ENCODE measurements at regions not wholly inside any gene's neighbourhood (a gene's known extent, or its start where the extent isn't known, plus 50 kb on each side); places are given as distances from the start of the nearest gene placed in this dataset.

GRCh38 chr15:36407647-36408046, 171.8 kb upstream of the CDIN1 start:
- no peak for ATAC-seq (replicated peaks)
- Mint-ChIP-seq H3K9me3 (no peaks in the 10 kb centered on the region), H3K4me3 (no peak overlapping the region), H3K27me3 (no peaks in the 10 kb centered on the region), H3K36me3 (ENCODE audit: low read depth) (no peaks in the 10 kb centered on the region), H3K27ac (no peak overlapping the region), H3K4me1 (no peaks in the 10 kb centered on the region)

GRCh38 chr15:36409819-36410218, 169.6 kb upstream of the CDIN1 start:
- Mint-ChIP-seq H3K4me1 (no peaks in the 10 kb centered on the region), H3K4me3 (no peak overlapping the region), H3K27me3 (no peaks in the 10 kb centered on the region), H3K36me3 (ENCODE audit: low read depth) (no peaks in the 10 kb centered on the region), H3K27ac (no peak overlapping the region), H3K9me3 (no peaks in the 10 kb centered on the region)
- no peak for ATAC-seq (replicated peaks)

GRCh38 chr15:36414670-36415069, 164.8 kb upstream of the CDIN1 start:
- no peak for ATAC-seq (replicated peaks)
- Mint-ChIP-seq H3K36me3 (ENCODE audit: low read depth) (no peaks in the 10 kb centered on the region), H3K4me1 (no peaks in the 10 kb centered on the region), H3K27ac (no peak overlapping the region), H3K4me3 (no peak overlapping the region), H3K27me3 (no peaks in the 10 kb centered on the region), H3K9me3 (peaks cover 4% of the 10 kb centered on the region)

GRCh38 chr15:36415643-36416042, 163.8 kb upstream of the CDIN1 start:
- Mint-ChIP-seq H3K4me1 (no peaks in the 10 kb centered on the region), H3K4me3 (no peak overlapping the region), H3K36me3 (ENCODE audit: low read depth) (no peaks in the 10 kb centered on the region), H3K27ac (no peak overlapping the region), H3K9me3 (peaks cover 4% of the 10 kb centered on the region), H3K27me3 (no peaks in the 10 kb centered on the region)
- no peak for ATAC-seq (replicated peaks)

GRCh38 chr15:36422631-36423030, 156.8 kb upstream of the CDIN1 start:
- no peaks in the 10 kb centered on the region for H3K4me1 Mint-ChIP-seq
- H3K27ac Mint-ChIP-seq: no peak overlapping the region
- no peak overlapping the region for H3K4me3 Mint-ChIP-seq
- no peaks in the 10 kb centered on the region for H3K27me3 Mint-ChIP-seq
- H3K36me3 Mint-ChIP-seq (ENCODE audit: low read depth): no peaks in the 10 kb centered on the region
- H3K9me3 Mint-ChIP-seq: peaks cover 4% of the 10 kb centered on the region
- no peak for ATAC-seq (replicated peaks)

GRCh38 chr15:36426691-36427090, 152.7 kb upstream of the CDIN1 start:
- Mint-ChIP-seq H3K27ac (no peak overlapping the region), H3K27me3 (no peaks in the 10 kb centered on the region), H3K4me3 (no peak overlapping the region), H3K4me1 (no peaks in the 10 kb centered on the region), H3K9me3 (no peaks in the 10 kb centered on the region), H3K36me3 (ENCODE audit: low read depth) (no peaks in the 10 kb centered on the region)
- ATAC-seq (replicated peaks): no peak

GRCh38 chr15:36428102-36428845, 151.2 kb upstream of the CDIN1 start:
- H3K27me3 Mint-ChIP-seq: no peaks in the 10 kb centered on the region
- no peaks in the 10 kb centered on the region for H3K4me1 Mint-ChIP-seq
- ATAC-seq (replicated peaks): peak; percentile 37
- no peaks in the 10 kb centered on the region for H3K36me3 Mint-ChIP-seq (ENCODE audit: low read depth)
- H3K4me3 Mint-ChIP-seq: no peak overlapping the region
- H3K27ac Mint-ChIP-seq: no peak overlapping the region
- H3K9me3 Mint-ChIP-seq: no peaks in the 10 kb centered on the region

GRCh38 chr15:36429707-36430106, 149.7 kb upstream of the CDIN1 start:
- no peak for ATAC-seq (replicated peaks)
- H3K4me3 Mint-ChIP-seq: no peak overlapping the region
- no peak overlapping the region for H3K27ac Mint-ChIP-seq
- no peaks in the 10 kb centered on the region for H3K9me3 Mint-ChIP-seq
- H3K36me3 Mint-ChIP-seq (ENCODE audit: low read depth): no peaks in the 10 kb centered on the region
- no peaks in the 10 kb centered on the region for H3K4me1 Mint-ChIP-seq
- H3K27me3 Mint-ChIP-seq: no peaks in the 10 kb centered on the region

GRCh38 chr15:36430280-36430679, 149.1 kb upstream of the CDIN1 start:
- H3K27me3 Mint-ChIP-seq: no peaks in the 10 kb centered on the region
- no peak for ATAC-seq (replicated peaks)
- H3K4me3 Mint-ChIP-seq: no peak overlapping the region
- no peaks in the 10 kb centered on the region for H3K4me1 Mint-ChIP-seq
- H3K9me3 Mint-ChIP-seq: no peaks in the 10 kb centered on the region
- H3K27ac Mint-ChIP-seq: no peak overlapping the region
- no peaks in the 10 kb centered on the region for H3K36me3 Mint-ChIP-seq (ENCODE audit: low read depth)

- H3K36me3 Mint-ChIP-seq (ENCODE audit: low read depth): no peaks in the 10 kb centered on the region
- no peak overlapping the region for H3K4me3 Mint-ChIP-seq
- no peak overlapping the region for H3K27ac Mint-ChIP-seq
- ATAC-seq (replicated peaks): no peak
- H3K27me3 Mint-ChIP-seq: no peaks in the 10 kb centered on the region
- no peaks in the 10 kb centered on the region for H3K9me3 Mint-ChIP-seq
- H3K4me1 Mint-ChIP-seq: no peaks in the 10 kb centered on the region
Measured at GRCh38 chr15:36430726-36431265, 148.6 kb upstream of the CDIN1 start.

GRCh38 chr15:36432161-36432560, 147.3 kb upstream of the CDIN1 start:
- Mint-ChIP-seq H3K9me3 (no peaks in the 10 kb centered on the region), H3K4me3 (no peak overlapping the region), H3K27me3 (no peaks in the 10 kb centered on the region), H3K4me1 (no peaks in the 10 kb centered on the region), H3K36me3 (ENCODE audit: low read depth) (no peaks in the 10 kb centered on the region), H3K27ac (no peak overlapping the region)
- ATAC-seq (replicated peaks): no peak

- Mint-ChIP-seq H3K27ac (no peak overlapping the region), H3K9me3 (no peaks in the 10 kb centered on the region), H3K36me3 (ENCODE audit: low read depth) (no peaks in the 10 kb centered on the region), H3K4me3 (no peak overlapping the region), H3K27me3 (no peaks in the 10 kb centered on the region), H3K4me1 (no peaks in the 10 kb centered on the region)
- ATAC-seq (replicated peaks): no peak
Measured at GRCh38 chr15:36434177-36434576, 145.2 kb upstream of the CDIN1 start.

GRCh38 chr15:36438499-36438898, 140.9 kb upstream of the CDIN1 start:
- Mint-ChIP-seq H3K36me3 (ENCODE audit: low read depth) (no peaks in the 10 kb centered on the region), H3K9me3 (no peaks in the 10 kb centered on the region), H3K27ac (no peak overlapping the region), H3K4me1 (no peaks in the 10 kb centered on the region), H3K27me3 (peaks cover 3% of the 10 kb centered on the region), H3K4me3 (no peak overlapping the region)
- ATAC-seq (replicated peaks): no peak

- H3K9me3 Mint-ChIP-seq: no peaks in the 10 kb centered on the region
- no peak overlapping the region for H3K27ac Mint-ChIP-seq
- no peak overlapping the region for H3K4me3 Mint-ChIP-seq
- ATAC-seq (replicated peaks): no peak
- H3K36me3 Mint-ChIP-seq (ENCODE audit: low read depth): no peaks in the 10 kb centered on the region
- H3K27me3 Mint-ChIP-seq: peaks cover 7% of the 10 kb centered on the region
- H3K4me1 Mint-ChIP-seq: no peaks in the 10 kb centered on the region
Measured at GRCh38 chr15:36447373-36447772, 132.1 kb upstream of the CDIN1 start.

GRCh38 chr15:36448418-36448817, 131.0 kb upstream of the CDIN1 start:
- H3K4me1 Mint-ChIP-seq: no peaks in the 10 kb centered on the region
- no peaks in the 10 kb centered on the region for H3K9me3 Mint-ChIP-seq
- H3K36me3 Mint-ChIP-seq (ENCODE audit: low read depth): no peaks in the 10 kb centered on the region
- H3K27ac Mint-ChIP-seq: no peak overlapping the region
- no peak overlapping the region for H3K4me3 Mint-ChIP-seq
- peaks cover 4% of the 10 kb centered on the region for H3K27me3 Mint-ChIP-seq
- no peak for ATAC-seq (replicated peaks)

Data from activated T-helper 17 cell treated with anti-CD3 and anti-CD28 coated beads, Interleukin-2, amount 50 U/mL, for 72 hours (primary cell).